GM19023 (cell line): ENCODE measurements at regions not wholly inside any gene's neighbourhood (a gene's known extent, or its start where the extent isn't known, plus 50 kb on each side); places are given as distances from the start of the nearest gene placed in this dataset.
"Not testable (repeated sequence)": the region's sequence is repeated elsewhere in the genome, so short reads cannot be mapped to it uniquely, and the experiment has no call there.

Experiments used
- ATAC-seq: cut with Tn5 transposase; IDR thresholded peaks from one replicate; pipeline ENCODE4 v1.9.1; 2021; ENCODE audit warnings: mild to moderate bottlenecking, moderate library complexity; ENCODE audit not compliant: unreplicated experiment

GRCh38 chr1:55813618-55814017, 598.5 kb upstream of the USP24 start:
- no peak for ATAC-seq

GRCh38 chr1:55812281-55812680, 597.1 kb upstream of the USP24 start:
- ATAC-seq, result no peak

GRCh38 chr1:55808263-55808662, 593.1 kb upstream of the USP24 start:
- ATAC-seq, result no peak

GRCh38 chr1:55803429-55803828, 588.3 kb upstream of the USP24 start:
- ATAC-seq, result no peak

GRCh38 chr1:55801481-55801880, 586.3 kb upstream of the USP24 start:
- no peak for ATAC-seq

- no peak for ATAC-seq
Measured at GRCh38 chr1:55800503-55800902, 585.3 kb upstream of the USP24 start.

- ATAC-seq, result no peak
Measured at GRCh38 chr1:55793856-55794255, 578.7 kb upstream of the USP24 start.

- no peak for ATAC-seq
Measured at GRCh38 chr1:55792870-55793269, 577.7 kb upstream of the USP24 start.

DNA sequence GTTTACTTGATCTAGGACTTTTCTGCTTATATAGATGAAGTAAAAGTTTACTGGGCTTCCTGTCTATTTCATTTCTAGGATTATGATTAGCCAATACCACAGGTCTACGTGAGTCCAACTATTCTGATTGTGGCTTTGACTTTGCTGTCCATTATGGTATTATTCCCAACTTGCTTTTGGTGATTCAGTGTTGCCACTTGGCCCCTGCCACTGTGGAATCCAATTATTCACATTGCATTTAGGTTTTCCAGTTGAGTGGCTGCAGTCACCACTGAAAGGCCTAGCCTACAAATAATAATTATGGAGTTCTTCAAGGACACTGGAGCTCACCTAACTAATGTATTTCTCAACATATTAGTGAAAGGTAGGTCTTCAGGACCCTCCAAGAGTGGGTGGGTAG, 574.3 kb upstream of the USP24 start:
- no peak for ATAC-seq

DNA sequence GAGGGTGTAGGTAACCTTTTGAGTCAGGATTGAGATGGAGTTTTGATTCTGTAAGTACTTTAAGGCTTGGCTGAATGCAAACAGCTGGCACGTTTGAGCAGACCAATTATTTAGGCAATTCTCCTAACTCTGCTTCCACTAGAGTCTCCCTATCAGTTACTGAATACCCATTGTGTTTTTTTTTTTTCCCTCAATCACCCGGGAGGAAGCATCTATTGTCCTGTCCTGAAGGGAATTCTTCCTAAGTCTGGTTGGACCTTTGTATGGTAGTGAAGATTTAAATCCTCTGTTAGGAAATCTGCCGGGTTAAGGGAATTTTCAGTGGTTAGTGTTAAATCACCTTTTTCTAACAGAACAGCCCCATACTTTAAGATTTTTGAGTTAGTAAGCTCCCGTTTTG, 571.2 kb upstream of the USP24 start:
- no peak for ATAC-seq

GRCh38 chr1:55784941-55785450, 569.8 kb upstream of the USP24 start:
- ATAC-seq, result not testable (repeated sequence)

DNA sequence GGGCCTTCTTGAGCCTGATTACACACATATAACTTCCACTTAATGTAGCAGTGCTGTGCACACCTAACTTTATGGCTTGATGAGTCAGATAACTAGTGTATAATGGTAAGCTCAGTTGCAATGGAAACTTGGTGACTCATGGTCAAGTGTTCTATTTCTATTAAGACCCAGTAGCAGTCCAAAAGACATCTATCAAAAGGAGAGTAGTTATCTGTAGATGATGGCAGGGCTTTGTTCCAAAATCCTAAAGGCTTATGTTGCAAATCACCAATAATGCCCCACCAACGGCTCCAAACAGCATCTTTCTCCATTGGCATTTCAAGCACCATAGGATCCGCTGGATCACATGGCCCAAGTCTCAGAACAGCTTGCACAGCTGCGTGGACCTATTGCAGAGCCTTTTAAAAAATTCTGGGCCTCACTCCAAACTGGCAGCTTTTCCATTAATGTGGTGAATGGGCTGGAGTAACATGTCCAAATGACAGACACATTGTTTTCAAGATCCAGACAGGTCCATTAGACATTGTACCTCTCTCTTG, 566.8 kb upstream of the USP24 start:
- no peak for ATAC-seq

DNA sequence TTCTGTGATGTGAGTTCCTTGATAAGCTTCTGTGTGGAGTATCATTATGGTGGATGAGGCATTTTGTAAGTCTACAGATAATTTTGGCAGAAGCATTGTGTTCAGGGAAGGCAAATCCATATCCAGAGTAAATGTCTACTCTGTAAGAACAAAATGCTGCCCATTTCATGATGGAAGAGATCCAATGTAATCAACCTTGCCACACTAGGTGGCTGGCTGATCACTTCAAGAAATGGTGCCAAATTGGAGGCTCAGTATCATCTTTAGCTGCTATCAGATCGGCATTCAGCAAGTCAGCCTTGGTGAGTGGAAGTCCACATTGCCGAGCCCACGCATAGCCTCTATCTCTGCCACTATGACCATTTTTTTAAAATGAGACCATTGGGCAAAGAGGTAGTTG, 565.8 kb upstream of the USP24 start:
- ATAC-seq, result no peak

- no peak for ATAC-seq
Measured at GRCh38 chr1:55777545-55777944, 562.4 kb upstream of the USP24 start.

DNA sequence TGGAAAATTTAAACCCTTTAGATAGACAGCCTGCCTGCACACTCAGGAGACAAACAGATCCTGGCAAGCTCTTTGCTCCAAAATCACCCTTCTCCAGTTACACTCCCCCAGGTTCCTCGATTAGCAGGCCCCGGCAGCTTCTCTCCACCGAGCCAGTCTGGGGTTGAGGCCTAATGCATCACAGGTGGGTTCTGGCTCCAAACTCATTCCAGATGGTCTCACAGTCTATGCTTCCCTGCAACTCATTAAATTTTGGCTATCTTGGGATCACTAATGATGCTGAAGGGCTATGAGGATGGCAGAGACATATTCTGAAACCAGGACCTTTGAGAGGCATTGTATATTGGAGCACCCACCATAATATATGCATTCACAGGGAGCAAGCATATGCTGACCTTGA, 559.8 kb upstream of the USP24 start:
- ATAC-seq, result no peak

DNA sequence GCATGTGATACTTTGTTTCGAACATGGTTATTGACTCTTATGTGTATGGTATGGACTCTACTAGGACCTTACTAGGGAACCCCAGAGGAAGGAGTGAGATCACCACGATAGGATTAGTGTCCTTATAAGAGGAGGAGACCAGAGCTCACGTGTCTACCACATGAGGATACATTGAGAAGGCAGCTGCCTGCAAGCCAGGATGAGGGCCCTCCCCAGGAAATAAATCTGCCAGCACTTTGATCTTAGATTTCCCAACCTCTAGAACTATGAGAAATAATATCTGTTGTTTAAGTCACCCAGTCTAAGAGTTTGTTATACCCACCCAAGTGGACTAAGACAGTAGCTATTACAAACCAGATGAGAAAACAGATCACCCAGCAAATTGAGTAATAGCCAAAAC, 559.3 kb upstream of the USP24 start:
- ATAC-seq, result no peak

DNA sequence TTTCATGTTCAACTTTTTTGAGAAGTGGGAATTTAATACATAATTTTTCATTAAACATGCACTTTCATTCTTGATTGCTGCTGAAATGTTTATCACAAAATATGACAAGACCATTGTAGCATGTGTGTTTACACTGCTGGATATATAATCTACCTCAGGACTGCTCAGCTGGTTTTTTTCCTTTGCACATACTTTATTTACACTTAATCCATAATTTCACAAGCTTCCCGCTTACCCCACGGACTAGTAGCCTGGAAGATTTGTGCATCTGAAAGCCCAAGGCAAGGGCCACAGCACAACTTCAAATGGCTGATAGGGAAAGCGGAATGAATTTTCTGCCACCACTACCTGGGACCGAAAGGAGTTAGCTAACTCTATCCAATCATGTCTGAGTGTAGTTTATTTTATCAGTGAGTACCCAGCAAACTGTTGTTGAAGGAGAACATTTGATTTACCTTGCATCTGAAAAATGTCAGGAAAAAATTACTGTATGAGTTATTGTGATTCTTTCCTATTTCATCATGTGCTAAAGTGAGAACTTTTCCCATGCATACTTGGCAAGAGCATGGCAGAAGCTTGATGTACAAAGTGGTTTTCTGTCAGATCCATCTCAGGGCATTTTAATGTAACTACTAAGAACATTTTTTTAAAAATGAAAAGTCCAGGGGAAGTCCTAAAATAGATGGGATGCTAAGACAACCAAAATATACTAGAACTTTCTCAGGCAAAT, 558.2 kb upstream of the USP24 start:
- no peak for ATAC-seq

GRCh38 chr1:55768327-55768952, 553.3 kb upstream of the USP24 start:
- no peak for ATAC-seq

DNA sequence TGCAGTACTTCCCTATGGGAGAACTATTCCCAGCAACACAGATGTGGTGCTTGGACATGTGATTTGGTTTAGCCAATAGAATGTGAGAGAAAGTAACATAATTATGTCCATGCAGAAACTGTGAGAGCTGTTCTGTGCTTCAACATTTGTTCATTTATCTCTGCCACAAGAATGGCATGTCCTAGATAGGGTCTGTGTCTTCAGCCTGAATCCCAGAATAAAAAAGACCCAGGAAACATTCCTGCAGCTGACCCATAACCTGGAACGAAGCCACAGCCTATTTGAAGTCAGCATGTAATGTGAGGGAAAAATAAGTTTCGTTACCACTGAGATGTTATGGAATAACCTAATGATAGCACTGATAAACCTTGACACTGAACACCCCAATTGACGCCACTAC, 552.0 kb upstream of the USP24 start:
- no peak for ATAC-seq

- not testable (repeated sequence) for ATAC-seq
Measured at GRCh38 chr1:55765505-55765904, 550.3 kb upstream of the USP24 start.

DNA sequence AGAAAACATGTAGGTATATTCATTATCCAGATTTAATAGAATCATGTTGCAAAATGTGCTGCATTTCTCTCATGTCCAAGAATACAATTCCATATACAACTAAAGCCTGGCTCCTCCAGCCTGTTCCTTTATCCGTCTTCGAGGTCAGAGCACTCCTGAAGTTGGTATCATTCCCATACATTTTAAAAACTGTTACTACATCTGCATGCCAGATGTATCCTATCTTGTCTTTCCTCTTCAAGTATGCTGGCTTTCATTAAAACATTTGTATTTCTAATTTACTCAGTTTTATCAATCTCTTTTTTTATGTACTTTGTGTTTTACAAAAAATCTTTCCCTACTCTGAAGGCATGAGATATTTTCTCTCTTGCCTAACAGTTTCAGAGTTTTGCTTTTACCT, 536.6 kb upstream of the USP24 start:
- ATAC-seq, result no peak

DNA sequence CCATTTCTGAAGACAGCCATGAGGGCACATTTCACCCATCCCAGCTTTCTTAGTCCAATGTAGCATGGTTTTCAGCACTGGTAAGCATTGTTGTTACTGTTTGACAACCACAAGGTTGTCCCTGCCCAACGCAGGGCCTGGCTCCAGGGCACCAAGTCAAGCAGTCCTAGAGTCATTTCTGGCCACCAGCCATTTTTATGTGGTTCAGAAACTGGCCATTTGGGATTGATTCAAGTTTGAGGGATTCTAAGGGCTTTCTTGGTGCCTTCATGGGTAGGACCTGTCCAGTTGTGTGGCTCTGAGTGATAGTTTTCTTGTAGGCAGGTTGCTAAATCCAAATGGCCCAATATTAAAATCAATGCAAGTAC, 535.4 kb upstream of the USP24 start:
- no peak for ATAC-seq
